ENCODE measurements at regions not wholly inside any gene's neighbourhood (a gene's known extent, or its start where the extent isn't known, plus 50 kb on each side); places are given as distances from the start of the nearest gene placed in this dataset.

- DNase-seq (ENCODE audit: low spot score in 2 of 2), result no peak
- no peaks in the 10 kb centered on the region for H3K27me3 ChIP-seq (ENCODE audit: low read depth)
- H3K4me3 ChIP-seq, result no peak overlapping the region
- no peaks in the 10 kb centered on the region for H3K4me1 ChIP-seq
- in situ Hi-C loops (cut with MboI; ENCODE audit: low sequenced_read_pairs), result no loop called here
- H3K36me3 ChIP-seq (replicated peaks), result no peaks in the 10 kb centered on the region
- H3K9me3 ChIP-seq, result no peaks in the 10 kb centered on the region
Observed at GRCh38 chrX:7262551-7262950, 114.6 kb upstream of the PUDP start.

- no peaks in the 10 kb centered on the region for H3K36me3 ChIP-seq (replicated peaks)
- in situ Hi-C loops (cut with MboI; ENCODE audit: low sequenced_read_pairs), result no loop called here
- H3K9me3 ChIP-seq, result no peaks in the 10 kb centered on the region
- H3K4me1 ChIP-seq, result no peaks in the 10 kb centered on the region
- H3K27me3 ChIP-seq (ENCODE audit: low read depth), result no peaks in the 10 kb centered on the region
- H3K4me3 ChIP-seq, result no peak overlapping the region
- no peak for DNase-seq (ENCODE audit: low spot score in 2 of 2)
Observed at GRCh38 chrX:7261672-7262332, 113.8 kb upstream of the PUDP start.

GRCh38 chrX:7254144-7254543 is 106.2 kb upstream of the PUDP start:
- Histone ChIP-seq H3K9me3 (no peaks in the 10 kb centered on the region), H3K27me3 (ENCODE audit: low read depth) (no peaks in the 10 kb centered on the region), H3K4me1 (peaks cover 5% of the 10 kb centered on the region; the same call in 1 of the 2 replicates), H3K4me3 (no peak overlapping the region), H3K36me3 (replicated peaks) (no peaks in the 10 kb centered on the region)
- no peak for DNase-seq (ENCODE audit: low spot score in 2 of 2)
- in situ Hi-C loops (cut with MboI; ENCODE audit: low sequenced_read_pairs), result no loop called here

- H3K36me3 ChIP-seq (replicated peaks), result no peaks in the 10 kb centered on the region
- DNase-seq (ENCODE audit: low spot score in 2 of 2), result no peak
- no peak overlapping the region for H3K4me3 ChIP-seq
- H3K9me3 ChIP-seq, result no peaks in the 10 kb centered on the region
- H3K27me3 ChIP-seq (ENCODE audit: low read depth), result no peaks in the 10 kb centered on the region
- H3K4me1 ChIP-seq, result peaks cover 6% of the 10 kb centered on the region
- in situ Hi-C loops (cut with MboI; ENCODE audit: low sequenced_read_pairs), result no loop called here
Observed at GRCh38 chrX:7253565-7253964, 105.6 kb upstream of the PUDP start.

- no peaks in the 10 kb centered on the region for H3K36me3 ChIP-seq (replicated peaks)
- no peak for DNase-seq (ENCODE audit: low spot score in 2 of 2)
- no peaks in the 10 kb centered on the region for H3K27me3 ChIP-seq (ENCODE audit: low read depth)
- H3K9me3 ChIP-seq, result no peaks in the 10 kb centered on the region
- in situ Hi-C loops (cut with MboI; ENCODE audit: low sequenced_read_pairs), result no loop called here
- no peak overlapping the region for H3K4me3 ChIP-seq
- peaks cover 20% of the 10 kb centered on the region for H3K4me1 ChIP-seq
Observed at GRCh38 chrX:7252013-7252610, 104.2 kb upstream of the PUDP start.

GRCh38 chrX:7247346-7247745 is 99.4 kb upstream of the PUDP start:
- no peak for DNase-seq (ENCODE audit: low spot score in 2 of 2)

GRCh38 chrX:7244405-7244804 is 96.5 kb upstream of the PUDP start:
- H3K27me3 ChIP-seq (ENCODE audit: low read depth), result peaks cover 2% of the 10 kb centered on the region; the same call in 1 of the 2 replicates
- H3K9me3 ChIP-seq, result no peaks in the 10 kb centered on the region
- H3K36me3 ChIP-seq (replicated peaks), result no peaks in the 10 kb centered on the region; the same call in 1 of the 2 replicates
- H3K4me3 ChIP-seq, result no peak overlapping the region
- no peak for DNase-seq (ENCODE audit: low spot score in 2 of 2)
- H3K4me1 ChIP-seq, result peaks cover 15% of the 10 kb centered on the region
- in situ Hi-C loops (cut with MboI; ENCODE audit: low sequenced_read_pairs), result no loop called here

More at GRCh38 chrX:7247346-7247745, 99.4 kb upstream of the PUDP start:
- Histone ChIP-seq H3K4me3 (no peak overlapping the region), H3K27me3 (ENCODE audit: low read depth) (no peaks in the 10 kb centered on the region), H3K36me3 (replicated peaks) (no peaks in the 10 kb centered on the region; the same call in 1 of the 2 replicates), H3K4me1 (peaks cover 20% of the 10 kb centered on the region), H3K9me3 (no peaks in the 10 kb centered on the region)
- in situ Hi-C loops (cut with MboI; ENCODE audit: low sequenced_read_pairs), result no loop called here

- no peak overlapping the region for H3K4me3 ChIP-seq
- peaks cover 3% of the 10 kb centered on the region; the same call in 1 of the 2 replicates for H3K27me3 ChIP-seq (ENCODE audit: low read depth)
- no peak for DNase-seq (ENCODE audit: low spot score in 2 of 2)
- peaks cover 4% of the 10 kb centered on the region for H3K4me1 ChIP-seq
- no peaks in the 10 kb centered on the region for H3K9me3 ChIP-seq
- no peaks in the 10 kb centered on the region; the same call in 1 of the 2 replicates for H3K36me3 ChIP-seq (replicated peaks)
- in situ Hi-C loops (cut with MboI; ENCODE audit: low sequenced_read_pairs), result no loop called here
Observed at GRCh38 chrX:7242613-7243012, 94.7 kb upstream of the PUDP start.

GRCh38 chrX:7240929-7241328 is 93.0 kb upstream of the PUDP start:
- in situ Hi-C loops (cut with MboI; ENCODE audit: low sequenced_read_pairs), result no loop called here
- H3K36me3 ChIP-seq (replicated peaks), result no peaks in the 10 kb centered on the region
- peaks cover 3% of the 10 kb centered on the region; the same call in 1 of the 2 replicates for H3K27me3 ChIP-seq (ENCODE audit: low read depth)
- H3K4me3 ChIP-seq, result no peak overlapping the region
- no peaks in the 10 kb centered on the region for H3K9me3 ChIP-seq
- DNase-seq (ENCODE audit: low spot score in 2 of 2), result no peak
- no peaks in the 10 kb centered on the region; the same call in 1 of the 2 replicates for H3K4me1 ChIP-seq

GRCh38 chrX:7235071-7235470 is 87.1 kb upstream of the PUDP start:
- in situ Hi-C loops (cut with MboI; ENCODE audit: low sequenced_read_pairs), result no loop called here
- no peaks in the 10 kb centered on the region for H3K9me3 ChIP-seq
- no peak for DNase-seq (ENCODE audit: low spot score in 2 of 2)
- H3K36me3 ChIP-seq (replicated peaks), result no peaks in the 10 kb centered on the region
- no peaks in the 10 kb centered on the region; the same call in 1 of the 2 replicates for H3K4me1 ChIP-seq
- H3K4me3 ChIP-seq, result no peak overlapping the region
- H3K27me3 ChIP-seq (ENCODE audit: low read depth), result peaks cover 3% of the 10 kb centered on the region; the same call in 1 of the 2 replicates

- Histone ChIP-seq H3K27me3 (ENCODE audit: low read depth) (no peaks in the 10 kb centered on the region; the same call in 1 of the 2 replicates), H3K4me1 (no peaks in the 10 kb centered on the region; the same call in 1 of the 2 replicates), H3K36me3 (replicated peaks) (no peaks in the 10 kb centered on the region), H3K9me3 (no peaks in the 10 kb centered on the region), H3K4me3 (no peak overlapping the region)
- no peak for DNase-seq (ENCODE audit: low spot score in 2 of 2)
- in situ Hi-C loops (cut with MboI; ENCODE audit: low sequenced_read_pairs), result no loop called here
Observed at GRCh38 chrX:7233580-7234406, 85.8 kb upstream of the PUDP start.

GRCh38 chrX:7228226-7228625 is 80.3 kb upstream of the PUDP start:
- no peak for DNase-seq (ENCODE audit: low spot score in 2 of 2)
- no peaks in the 10 kb centered on the region for H3K9me3 ChIP-seq
- no peaks in the 10 kb centered on the region for H3K4me1 ChIP-seq
- in situ Hi-C loops (cut with MboI; ENCODE audit: low sequenced_read_pairs), result no loop called here
- no peaks in the 10 kb centered on the region for H3K36me3 ChIP-seq (replicated peaks)
- no peak overlapping the region for H3K4me3 ChIP-seq
- no peaks in the 10 kb centered on the region for H3K27me3 ChIP-seq (ENCODE audit: low read depth)

- Histone ChIP-seq H3K4me3 (no peak overlapping the region), H3K27me3 (ENCODE audit: low read depth) (no peaks in the 10 kb centered on the region), H3K9me3 (no peaks in the 10 kb centered on the region), H3K4me1 (no peaks in the 10 kb centered on the region), H3K36me3 (replicated peaks) (no peaks in the 10 kb centered on the region)
- DNase-seq (ENCODE audit: low spot score in 2 of 2), result no peak
- in situ Hi-C loops (cut with MboI; ENCODE audit: low sequenced_read_pairs), result no loop called here
Observed at GRCh38 chrX:7225338-7225737, 77.4 kb upstream of the PUDP start.

GRCh38 chrX:7223271-7223670 is 75.3 kb upstream of the PUDP start:
- Histone ChIP-seq H3K9me3 (no peaks in the 10 kb centered on the region), H3K4me1 (0 out of 2 replicates have a peak, but pooled peaks cover under 1% of the 10 kb centered on the region)

More at GRCh38 chrX:7223271-7223670, 75.3 kb upstream of the PUDP start:
- in situ Hi-C loops (cut with MboI; ENCODE audit: low sequenced_read_pairs), result no loop called here
- H3K4me3 ChIP-seq, result no peak overlapping the region
- no peaks in the 10 kb centered on the region for H3K27me3 ChIP-seq (ENCODE audit: low read depth)
- no peak for DNase-seq (ENCODE audit: low spot score in 2 of 2)
- no peaks in the 10 kb centered on the region for H3K36me3 ChIP-seq (replicated peaks)
